HG03103 (cell line): ENCODE measurements at regions not wholly inside any gene's neighbourhood (a gene's known extent, or its start where the extent isn't known, plus 50 kb on each side); places are given as distances from the start of the nearest gene placed in this dataset.

Experiments used
- ATAC-seq: cut with Tn5 transposase; IDR thresholded peaks from one replicate; pipeline ENCODE4 v1.9.1; 2021; ENCODE audit warnings: low read depth; ENCODE audit not compliant: unreplicated experiment

DNA sequence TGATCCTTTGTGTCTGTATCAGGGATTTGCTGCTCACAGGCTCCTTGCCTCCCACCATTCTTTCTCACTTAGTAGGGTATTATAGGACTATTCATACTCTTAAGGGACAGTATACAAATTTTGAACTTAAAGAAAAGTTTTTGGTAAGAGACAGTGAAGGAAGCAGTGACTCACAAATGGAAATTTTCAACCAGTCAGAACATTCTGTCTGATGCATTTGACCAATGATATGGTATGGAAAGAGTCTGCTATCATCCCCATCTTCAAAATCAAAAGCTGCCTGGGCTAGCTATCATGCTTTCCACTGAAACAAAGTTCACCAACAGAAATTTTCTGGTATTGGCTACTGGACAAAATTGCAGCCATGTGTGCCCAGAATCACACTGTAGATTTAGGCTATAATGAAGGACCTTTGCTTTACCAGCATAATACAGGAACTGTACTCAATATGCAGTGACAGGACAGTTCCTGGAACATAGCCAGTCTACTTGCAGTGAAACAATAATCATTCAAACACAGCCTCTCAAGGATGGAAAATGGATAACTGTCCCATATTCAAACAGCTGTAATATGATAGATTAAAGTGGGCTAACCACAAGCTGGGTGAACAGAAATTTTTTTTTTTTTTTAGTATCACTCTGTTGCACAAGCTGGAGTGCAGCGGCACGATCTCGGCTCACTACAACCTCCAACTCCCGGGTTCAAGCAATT, 109.0 kb upstream of the ACSL4 start:
- ATAC-seq: no peak

- ATAC-seq: no peak
These were observed 109.6 kb upstream of the ACSL4 start for GRCh38 chrX:109842611-109843010.

DNA sequence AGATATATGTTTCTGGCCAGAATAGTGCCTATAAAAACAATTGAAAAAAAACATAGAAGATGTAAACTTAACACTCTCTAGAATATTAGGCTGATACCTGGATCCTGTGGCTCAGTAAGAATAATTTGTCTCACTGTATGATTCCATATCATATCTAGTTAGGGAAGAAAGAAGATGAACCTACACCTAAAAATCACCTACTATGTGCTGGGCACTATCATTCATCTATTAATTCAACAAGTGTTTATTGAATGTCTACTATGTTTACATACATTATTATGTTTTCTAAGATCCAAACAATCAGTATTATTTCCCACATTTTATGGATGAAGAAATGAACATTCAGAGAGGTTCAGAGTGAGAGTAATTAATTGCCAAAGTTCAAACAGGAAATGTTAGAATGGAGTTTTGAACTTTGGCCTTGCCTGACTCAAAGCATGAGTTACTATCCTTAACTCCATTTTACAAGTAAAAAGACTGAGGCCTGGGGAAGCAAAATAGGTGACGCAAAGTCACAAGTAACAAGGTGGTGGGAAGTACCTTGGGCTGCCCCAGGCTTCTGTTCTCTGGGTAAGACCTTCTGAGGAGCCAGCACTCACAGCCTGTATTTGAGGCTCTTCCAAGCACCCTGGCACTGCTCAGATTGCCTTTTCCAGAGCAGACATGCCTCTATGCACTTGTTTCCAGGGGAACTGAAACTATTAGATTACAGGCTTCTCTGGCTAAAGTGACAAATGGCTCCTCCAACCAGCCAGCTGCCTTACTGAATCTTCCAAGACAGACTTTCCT, 111.1 kb upstream of the ACSL4 start:
- no peak for ATAC-seq

GRCh38 chrX:109844986-109845385, 111.9 kb upstream of the ACSL4 start:
- no peak for ATAC-seq

GRCh38 chrX:109845996-109846395, 112.9 kb upstream of the ACSL4 start:
- no peak for ATAC-seq

- no peak for ATAC-seq
These were observed 114.5 kb upstream of the ACSL4 start for GRCh38 chrX:109847257-109848187.

DNA sequence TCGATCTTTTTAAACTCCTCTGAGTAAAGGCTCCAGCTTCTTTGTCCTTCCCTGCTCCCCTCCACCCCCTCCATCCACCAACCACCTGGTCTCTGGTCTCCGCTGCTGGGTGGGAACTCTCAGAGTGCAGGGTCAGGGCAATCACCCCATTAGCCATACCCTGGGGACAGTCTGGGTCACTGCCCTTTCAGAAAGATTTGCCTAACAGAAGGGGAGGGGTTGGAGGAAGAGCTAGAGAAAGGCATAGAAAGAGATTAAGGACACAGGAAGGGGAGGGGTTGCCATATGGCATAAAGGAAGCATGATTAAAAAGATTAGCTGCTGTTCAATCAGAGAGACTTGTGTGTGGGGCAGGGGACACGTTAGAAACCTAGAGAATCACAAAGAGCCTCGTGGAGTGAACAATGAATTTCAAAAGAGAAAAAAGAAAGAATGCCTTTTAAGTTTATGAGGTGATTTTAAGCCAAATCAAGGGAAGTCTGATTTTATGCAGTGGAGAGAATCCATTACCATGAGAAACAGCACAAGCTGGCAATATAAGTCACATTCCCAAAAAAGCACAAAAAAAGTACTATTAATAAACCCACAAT, 115.5 kb upstream of the ACSL4 start:
- ATAC-seq: no peak

GRCh38 chrX:109854096-109854495, 121.0 kb upstream of the ACSL4 start:
- no peak for ATAC-seq

DNA sequence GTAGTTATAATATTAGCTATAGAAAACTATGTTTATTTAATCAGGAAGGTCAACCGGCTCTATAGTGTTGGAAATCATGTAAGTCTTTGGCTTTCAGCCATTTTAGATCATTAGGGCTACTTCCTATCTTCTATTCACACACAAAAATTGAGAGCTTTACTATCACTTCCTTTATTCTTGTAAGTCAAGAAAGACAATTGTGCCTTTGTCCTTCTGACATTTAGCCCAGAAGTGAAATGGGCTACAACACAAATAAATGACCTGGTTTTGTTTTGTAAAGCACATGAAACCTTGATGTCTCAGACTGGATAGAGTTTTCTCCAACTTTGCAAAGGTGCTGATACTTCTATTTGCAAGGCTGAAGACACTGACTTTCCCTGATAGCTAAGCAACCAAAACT, 122.4 kb upstream of the ACSL4 start:
- peak; percentile 61 for ATAC-seq

DNA sequence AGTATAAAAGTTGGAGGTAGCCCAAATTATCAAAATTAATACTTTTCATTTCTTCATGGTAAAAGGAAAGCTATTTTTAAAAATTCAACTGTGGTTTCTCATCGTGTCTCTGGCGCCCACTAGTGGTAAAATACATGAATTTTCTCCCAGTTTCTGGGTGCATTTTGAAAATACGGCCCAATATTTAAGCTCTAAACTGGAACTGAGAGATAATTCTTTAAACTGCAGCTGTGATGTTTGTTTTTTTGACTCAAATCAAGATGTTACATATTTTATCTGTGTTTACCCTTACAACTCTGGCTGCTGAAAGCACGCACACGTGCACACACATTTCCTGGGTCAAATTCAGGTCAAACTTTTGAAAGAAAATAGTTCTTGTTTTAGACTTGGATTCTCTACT, 123.9 kb upstream of the ACSL4 start:
- ATAC-seq: no peak

DNA sequence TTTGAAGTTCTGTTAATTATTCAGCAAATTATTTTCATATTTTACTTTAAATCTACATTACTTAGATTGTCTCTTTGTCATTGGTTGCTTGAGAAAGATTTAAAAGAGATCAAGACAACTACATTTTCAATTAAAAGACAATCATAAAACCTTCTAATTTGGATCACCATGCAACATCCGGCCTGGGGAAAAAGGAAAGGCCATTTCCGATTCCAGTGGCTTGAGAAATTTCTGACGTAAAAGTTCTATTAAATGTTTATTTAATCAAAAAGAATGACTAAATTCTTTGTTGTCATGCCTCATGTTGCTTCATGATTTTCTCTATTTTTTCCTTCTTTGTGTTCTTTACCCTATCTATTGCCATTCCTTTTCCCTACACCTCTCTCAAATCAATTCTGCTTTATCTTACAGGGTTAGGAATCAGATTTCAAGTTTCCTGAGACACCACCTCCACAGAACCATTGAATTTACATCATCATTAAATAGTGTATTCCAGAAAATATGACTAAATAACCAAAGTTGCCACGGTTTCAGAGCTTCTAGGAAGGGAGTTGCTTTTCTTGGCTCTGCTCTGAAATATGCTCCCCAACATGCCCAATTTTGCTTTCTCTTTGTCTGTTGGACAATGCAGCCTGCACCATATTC, 124.6 kb upstream of the ACSL4 start:
- ATAC-seq: no peak

DNA sequence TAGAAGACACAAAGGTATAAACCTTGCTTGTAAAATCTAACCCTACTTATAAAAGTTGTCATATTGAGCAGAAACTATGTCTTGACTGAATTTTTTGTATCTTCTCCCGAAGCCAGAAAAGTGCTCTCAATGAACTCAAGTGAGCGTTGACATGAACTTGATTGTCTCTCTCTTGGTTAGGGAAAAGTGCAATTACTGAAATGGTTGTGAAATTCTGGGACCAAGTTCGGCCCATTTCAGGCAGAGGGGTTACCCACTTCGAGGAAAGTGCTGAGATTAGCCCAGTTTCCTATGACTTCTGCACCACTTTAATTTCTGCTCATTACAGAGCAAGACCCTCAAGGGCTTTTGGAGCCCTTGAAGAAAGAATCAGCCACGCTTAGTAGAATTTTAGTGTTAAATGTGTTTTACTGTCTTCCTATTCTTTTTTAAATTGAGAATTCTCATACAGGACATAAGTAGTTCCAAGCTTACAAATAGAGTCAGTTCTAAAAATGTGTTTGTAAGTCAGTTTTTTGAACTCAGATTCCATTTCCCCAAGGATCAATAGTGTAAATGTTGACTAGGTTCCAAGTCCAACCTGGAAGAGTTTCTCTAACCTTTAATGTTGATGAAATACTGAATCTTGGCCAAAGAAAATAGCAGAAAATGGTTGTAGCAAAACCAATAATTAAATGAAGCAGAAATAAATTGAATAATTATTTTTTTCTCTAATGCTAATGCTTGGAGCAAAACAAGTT, 125.7 kb upstream of the ACSL4 start:
- no peak for ATAC-seq

- ATAC-seq: no peak
These were observed 126.6 kb upstream of the ACSL4 start for GRCh38 chrX:109859651-109860050.

- no peak for ATAC-seq
These were observed 129.4 kb upstream of the ACSL4 start for GRCh38 chrX:109862433-109862832.

- no peak for ATAC-seq
These were observed 130.8 kb upstream of the ACSL4 start for GRCh38 chrX:109863811-109864210.

- ATAC-seq: no peak
These were observed 131.6 kb upstream of the TMEM164 start for GRCh38 chrX:109871121-109871888.

DNA sequence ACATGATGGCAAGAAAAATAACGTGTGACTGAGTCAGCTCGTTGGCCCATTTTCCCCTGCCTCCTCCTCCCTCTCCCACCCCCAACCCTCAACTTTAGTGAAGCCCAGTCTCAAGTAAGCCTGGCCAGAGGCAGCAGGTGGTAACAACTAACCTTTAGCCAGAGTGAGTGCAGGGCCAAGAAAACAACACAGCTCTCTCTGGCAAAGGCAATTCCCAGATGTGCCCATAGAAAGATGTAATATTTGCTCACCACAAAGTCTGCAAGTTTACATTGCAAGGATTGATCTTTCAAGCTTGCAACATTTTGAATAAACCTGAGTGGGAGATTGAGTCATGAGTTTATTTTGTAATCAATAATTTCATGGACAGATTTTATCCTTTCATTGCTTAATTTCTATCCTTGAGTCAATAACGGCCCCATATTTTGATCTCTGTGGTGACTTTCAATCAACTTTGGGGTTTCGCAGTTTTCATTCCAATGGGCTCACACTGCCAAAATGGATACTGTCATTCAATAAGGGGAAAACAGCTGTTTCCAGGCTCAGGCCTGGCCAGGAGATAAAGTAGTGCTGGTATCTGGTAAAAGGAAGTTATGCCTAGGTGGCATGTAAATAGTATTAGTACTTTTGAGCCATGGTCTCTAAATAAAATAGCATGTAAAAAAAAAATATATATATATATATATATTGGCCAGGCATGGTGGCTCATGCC, 130.7 kb upstream of the TMEM164 start:
- ATAC-seq: no peak

GRCh38 chrX:109873574-109873973, 129.3 kb upstream of the TMEM164 start:
- ATAC-seq: no peak
